IMR-90 (cell line): ENCODE measurements at regions not wholly inside any gene's neighbourhood (a gene's known extent, or its start where the extent isn't known, plus 50 kb on each side); places are given as distances from the start of the nearest gene placed in this dataset.

Experiments
- ATAC-seq: fragments of 200-7000 bp; cut with Tn5 transposase; 2 replicates; pipeline ENCODE4 v1.9.1; 2020; ENCODE audit warnings: low read depth, mild to moderate bottlenecking, moderate library complexity
- BruUV-seq: library from RNA; stranded (reverse); fragments of 400-500 nt; replicated peaks from 2 replicates; lab custom pipeline; 2021; lab: Mats Ljungman, UMichigan
- CTCF ChIA-PET: fragments of 300-600 bp; formaldehyde crosslinking; extraction: SDS; loops from one replicate; lab custom pipeline; 2021; ENCODE audit warnings: antibody characterized with exemption; lab: Yijun Ruan, JAX
- POLR2A ChIA-PET: fragments of 300-600 bp; sonication (Branson Sonifier 250); formaldehyde crosslinking; loops from one replicate; lab custom pipeline; 2022; ENCODE audit warnings: antibody characterized with exemption; ENCODE audit not compliant: unreplicated experiment; lab: Charles Lee
- DNase-seq: peaks from one replicate; pipeline ENCODE4 v3.0.0; 2013
- H2AFZ ChIP-seq: replicated peaks from 2 replicates; pipeline ENCODE3; 2013; ENCODE audit warnings: low read length, mild to moderate bottlenecking; ENCODE audit not compliant: poor library complexity
- H2AK5ac ChIP-seq: 2 replicates; pipeline ENCODE4 v1.6.1; 2013; ENCODE audit warnings: low read depth, low read length, inconsistent platforms
- H2AK9ac ChIP-seq: replicated peaks from 2 replicates; pipeline ENCODE3; 2013; ENCODE audit warnings: mild to moderate bottlenecking, low read depth, low read length, moderate library complexity; ENCODE audit not compliant: poor library complexity
- H2BK120ac ChIP-seq: 2 replicates; pipeline ENCODE4 v1.6.1; 2013; ENCODE audit warnings: low read depth, low read length, inconsistent platforms
- H2BK15ac ChIP-seq: 3 replicates; pipeline ENCODE4 v1.6.1; 2013; ENCODE audit warnings: low read depth, low read length, inconsistent platforms
- H2BK20ac ChIP-seq: 2 replicates; pipeline ENCODE4 v1.6.1; 2013; ENCODE audit warnings: low read depth, mild to moderate bottlenecking, inconsistent platforms, low read length, moderate library complexity
- H2BK5ac ChIP-seq: 2 replicates; pipeline ENCODE4 v1.6.1; 2013; ENCODE audit warnings: mild to moderate bottlenecking, low read depth, low read length, inconsistent platforms; ENCODE audit not compliant: poor library complexity, severe bottlenecking
- H3K14ac ChIP-seq: replicated peaks from 2 replicates; pipeline ENCODE4 v1.6.1; 2013; ENCODE audit warnings: low read depth, low read length, inconsistent platforms
- H3K18ac ChIP-seq: 2 replicates; pipeline ENCODE4 v1.6.1; 2013; ENCODE audit warnings: low read depth, low read length, control low read depth
- H3K23ac ChIP-seq: 2 replicates; pipeline ENCODE4 v1.6.1; 2013; ENCODE audit warnings: low read depth, low read length, inconsistent platforms
- H3K27ac ChIP-seq: 2 replicates; pipeline ENCODE4 v1.5.1; 2013; ENCODE audit warnings: mild to moderate bottlenecking, control low read depth, low read length; ENCODE audit not compliant: insufficient read depth
- H3K27me3 ChIP-seq: 2 replicates; pipeline ENCODE4 v1.6.1; 2013; ENCODE audit warnings: low read length; ENCODE audit not compliant: control insufficient read depth, insufficient read depth
- H3K36me3 ChIP-seq: 2 replicates; pipeline ENCODE4 v1.6.1; 2013; ENCODE audit warnings: low read length, mixed read lengths; ENCODE audit not compliant: control insufficient read depth, insufficient read depth
- H3K4ac ChIP-seq: 2 replicates; pipeline ENCODE4 v1.6.1; 2013; ENCODE audit warnings: low read depth, low read length, inconsistent platforms
- H3K4me1 ChIP-seq: 2 replicates; pipeline ENCODE4 v1.6.1; 2013; ENCODE audit warnings: low read length, mixed read lengths; ENCODE audit not compliant: control insufficient read depth, insufficient read depth
- H3K4me2 ChIP-seq: 2 replicates; pipeline ENCODE4 v1.6.1; 2013; ENCODE audit warnings: low read depth, mild to moderate bottlenecking, control low read depth, low read length, moderate library complexity
- H3K4me3 ChIP-seq: 2 replicates; pipeline ENCODE4 v1.5.1; 2013; ENCODE audit warnings: low read depth, mild to moderate bottlenecking, control low read depth, low read length, moderate library complexity; ENCODE audit not compliant: insufficient read depth
- H3K56ac ChIP-seq: 2 replicates; pipeline ENCODE4 v1.6.1; 2013; ENCODE audit warnings: low read length, inconsistent platforms; ENCODE audit not compliant: insufficient read depth; ENCODE audit errors: extremely low read depth
- H3K79me1 ChIP-seq, 2 experiments: 2 replicates each; pipeline ENCODE4 v1.6.1; 2013; ENCODE audit warnings: low read length in 2 of 2, inconsistent platforms in 1 of 2, low read depth in 1 of 2
- H3K9ac ChIP-seq: 2 replicates; pipeline ENCODE4 v1.6.1; 2013; ENCODE audit warnings: low read depth, low read length, control low read depth
- H3K9me1 ChIP-seq: 2 replicates; pipeline ENCODE4 v1.6.1; 2013; ENCODE audit warnings: low read length, inconsistent platforms; ENCODE audit not compliant: insufficient read depth
- H3K9me3 ChIP-seq: 2 replicates; pipeline ENCODE4 v1.6.1; 2013; ENCODE audit warnings: low read length; ENCODE audit not compliant: control insufficient read depth, insufficient read depth
- H4K20me1 ChIP-seq: 2 replicates; pipeline ENCODE4 v1.6.1; 2013; ENCODE audit warnings: low read length, inconsistent platforms; ENCODE audit not compliant: insufficient read depth
- H4K5ac ChIP-seq: 2 replicates; pipeline ENCODE4 v1.6.1; 2013; ENCODE audit warnings: mild to moderate bottlenecking, low read depth, low read length, control low read depth
- H4K8ac ChIP-seq, 2 experiments: 2 replicates each; pipeline ENCODE4 v1.6.1; 2013; ENCODE audit warnings: low read depth in 2 of 2, low read length in 2 of 2, control low read depth in 1 of 2, inconsistent platforms in 1 of 2
- H4K91ac ChIP-seq: 2 replicates; pipeline ENCODE4 v1.6.1; 2013; ENCODE audit warnings: low read depth, low read length, inconsistent platforms; ENCODE audit not compliant: insufficient read depth
- RFX5 ChIP-seq: IDR thresholded peaks from 2 replicates; pipeline ENCODE4 v1.8.0; 2012; ENCODE audit warnings: low read depth, mild to moderate bottlenecking, low read length, moderate library complexity
- WGBS, 2 experiments: methylation state at CpG; one replicate each; pipeline versions ENCODE4 v1.1.5 to v1.1.7; 2013; ENCODE audit warnings: missing lambda C conversion rate in 2 of 2; ENCODE audit not compliant: insufficient read length in 1 of 2; ENCODE audit errors: extremely low coverage in 2 of 2; 5-methylcytosine and 5-hydroxymethylcytosine counted together
- dilution Hi-C: fragments of 300-500 bp; cut with HindIII; formaldehyde crosslinking; loops from one replicate; pipeline ENCODE4 v1.14.3; 2018; ENCODE audit warnings: low sequenced_read_pairs; ENCODE audit not compliant: unreplicated experiment
- in situ Hi-C: fragments of 300-500 bp; cut with MboI; formaldehyde crosslinking; loops from 3 replicates; pipeline ENCODE4 v1.14.3; 2019; ENCODE audit warnings: low sequenced_read_pairs, inconsistent platforms, mixed read lengths
- intact Hi-C: fragments of 100-400 bp; cut with micrococcal nuclease; formaldehyde crosslinking; loops from 2 replicates; pipeline ENCODE4 v1.10.0; 2022

DNA sequence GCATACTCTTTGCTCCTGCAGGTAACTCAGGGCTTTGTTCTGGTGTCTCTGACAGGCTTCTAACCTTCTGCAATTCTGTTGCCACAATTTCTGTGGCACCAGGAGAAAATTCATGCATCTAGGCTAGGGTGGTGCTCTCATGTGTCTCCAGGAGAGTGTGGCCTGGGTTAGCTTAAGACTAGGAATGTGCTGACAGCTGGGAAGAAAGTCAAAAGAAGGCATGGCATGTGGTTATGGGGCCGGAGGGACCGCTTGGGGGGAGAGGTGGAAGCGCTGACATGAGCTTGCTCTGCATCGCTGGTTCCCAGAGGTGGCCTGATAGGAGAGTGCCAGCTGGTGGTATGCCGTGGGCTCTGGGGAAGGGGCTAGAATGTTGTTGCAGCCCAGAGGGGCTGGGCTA lies 173.3 kb upstream of the TNP1 start:
- H2BK120ac ChIP-seq, result no peak overlapping the region
- H3K27me3 ChIP-seq, result peaks cover 9% of the 10 kb centered on the region; the same call in 1 of the 2 replicates
- intact Hi-C loops, result no loop called here
- no peak overlapping the region for H2BK5ac ChIP-seq
- peaks cover 7% of the 10 kb centered on the region; the same call in 1 of the 2 replicates for H3K4me1 ChIP-seq
- no peaks in the 10 kb centered on the region for H3K79me1 ChIP-seq
- H3K27ac ChIP-seq, result no peak overlapping the region
- no peaks in the 10 kb centered on the region for H3K9me3 ChIP-seq
- H3K56ac ChIP-seq, result no peak overlapping the region
- H4K91ac ChIP-seq, result no peak overlapping the region
- DNase-seq, result no peak
- H3K9me1 ChIP-seq, result peaks cover 2% of the 10 kb centered on the region; the same call in 1 of the 2 replicates
- POLR2A ChIA-PET, result no interaction called here
- BruUV-seq, result no TSS peak
- dilution Hi-C loops, result no loop called here
- no peak overlapping the region for H2BK20ac ChIP-seq
- in situ Hi-C loops, result no loop called here
- no peaks in the 10 kb centered on the region for H4K20me1 ChIP-seq
- no peak overlapping the region for H2AFZ ChIP-seq
- ATAC-seq, result no peak
- CTCF ChIA-PET, result interaction anchor here (0.9 kb wide), 1 partner anchor 74 kb away, joined by 3 read pairs; no protein-coding TSS in a partner anchor
- no peak overlapping the region for H3K9ac ChIP-seq
- no peak overlapping the region for H2BK15ac ChIP-seq
- H3K23ac ChIP-seq, result no peak overlapping the region
- WGBS, 2 experiments, result 100% methylated on average over 3 of the region's 5 CpGs; no CpG with 5 or more reads in 1 of the 2 experiments
- no peak overlapping the region for H3K4ac ChIP-seq
- no peak overlapping the region for H3K4me2 ChIP-seq
- H2AK9ac ChIP-seq, result no peak overlapping the region
- no peak overlapping the region for H3K18ac ChIP-seq
- no peak overlapping the region for H4K8ac ChIP-seq
- no peak overlapping the region for H3K14ac ChIP-seq
- no peak overlapping the region for H2AK5ac ChIP-seq
- no peak overlapping the region for H3K4me3 ChIP-seq
- TF ChIP-seq RFX5, result no peak
- no peak overlapping the region for H4K5ac ChIP-seq
- no peaks in the 10 kb centered on the region for H3K36me3 ChIP-seq
